ENCODE measurements at regions not wholly inside any gene's neighbourhood (a gene's known extent, or its start where the extent isn't known, plus 50 kb on each side); places are given as distances from the start of the nearest gene placed in this dataset.
"Not testable (repeated sequence)": the region's sequence is repeated elsewhere in the genome, so short reads cannot be mapped to it uniquely, and the experiment has no call there.

DNA sequence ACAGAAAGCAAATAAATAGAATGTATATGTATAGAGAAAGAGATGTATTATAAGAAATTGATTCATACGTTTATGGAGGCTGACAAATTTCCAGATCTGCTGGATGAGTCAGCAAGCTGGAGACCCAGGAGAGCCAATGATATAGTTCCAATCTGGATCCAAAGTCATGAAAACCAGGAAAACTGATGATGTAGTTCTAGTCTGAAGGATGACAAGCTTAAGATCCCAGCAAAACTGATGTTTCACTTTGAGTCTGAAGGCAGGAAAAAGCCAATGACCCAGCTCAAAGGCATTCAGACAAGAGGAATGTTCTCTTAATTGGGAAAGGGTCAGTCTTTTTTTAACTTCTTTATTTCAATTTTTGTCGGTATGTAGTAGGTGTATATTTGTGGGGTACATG is 102.6 kb downstream of the LHFPL1 start:
- DNase-seq, result no peak
- intact Hi-C loops (cut with DNase I), result no loop called here
- ATAC-seq (ENCODE audit: poor library complexity), result no peak

GRCh38 chrX:112571388-112571787 is 108.3 kb downstream of the LHFPL1 start:
- DNase-seq (no peak), ATAC-seq (ENCODE audit: poor library complexity) (no peak)
- intact Hi-C loops (cut with DNase I), result no loop called here

DNA sequence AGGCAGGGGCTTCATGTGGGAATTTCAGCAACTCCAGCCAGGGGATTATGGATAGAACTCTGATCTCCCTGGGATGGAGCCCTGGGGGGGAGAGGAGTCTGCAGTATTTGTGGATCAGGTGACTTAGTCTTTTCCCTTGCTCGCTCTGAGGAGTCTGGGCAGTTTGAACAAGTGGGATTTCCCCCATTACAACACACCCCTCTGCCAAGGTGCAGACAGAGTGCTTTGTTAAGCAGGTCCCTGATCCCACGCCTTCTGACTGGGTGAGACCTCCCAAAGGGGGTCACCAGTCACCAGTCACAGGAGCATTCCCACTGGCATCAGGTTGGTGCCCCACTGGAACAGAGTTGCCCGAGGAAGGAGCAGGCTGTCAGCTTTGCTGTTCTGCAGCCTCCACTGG is 123.9 kb downstream of the LHFPL1 start:
- intact Hi-C loops (cut with DNase I), result no loop called here
- ATAC-seq (ENCODE audit: poor library complexity), result no peak

DNA sequence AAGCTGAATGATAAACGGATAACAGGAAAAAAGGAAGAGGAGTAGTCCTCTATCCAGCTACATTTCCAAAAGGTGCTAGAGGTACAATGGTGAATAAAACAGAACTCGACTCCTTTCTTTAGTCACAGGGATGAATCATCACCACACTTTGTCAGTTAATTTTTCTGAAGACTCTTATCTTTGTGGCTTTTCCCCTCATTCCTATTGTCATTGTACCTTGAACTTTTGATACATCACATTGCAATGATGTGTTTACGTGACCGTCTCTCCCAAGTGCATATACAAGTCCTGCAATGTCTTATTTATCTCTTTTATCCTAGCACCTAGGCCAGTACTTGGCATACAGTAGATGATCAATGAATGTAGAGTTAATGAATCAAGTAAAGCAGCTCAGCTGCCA is 134.7 kb downstream of the LHFPL1 start:
- ATAC-seq (ENCODE audit: poor library complexity) (no peak), DNase-seq (no peak)
- intact Hi-C loops (cut with DNase I), result no loop called here

More for the DNA sequence above, 123.9 kb downstream of the LHFPL1 start:
- no peak for DNase-seq

GRCh38 chrX:112536544-112536943 is 143.2 kb downstream of the LHFPL1 start:
- ATAC-seq (ENCODE audit: poor library complexity) (no peak), DNase-seq (no peak)
- intact Hi-C loops (cut with DNase I), result no loop called here

GRCh38 chrX:112527903-112528302 is 151.8 kb downstream of the LHFPL1 start:
- intact Hi-C loops (cut with DNase I), result no loop called here
- DNase-seq, result no peak
- peak; percentile 45 for ATAC-seq (ENCODE audit: poor library complexity)

GRCh38 chrX:112521676-112522075 is 158.1 kb downstream of the LHFPL1 start:
- DNase-seq (no peak), ATAC-seq (ENCODE audit: poor library complexity) (peak; percentile 31)
- intact Hi-C loops (cut with DNase I), result no loop called here

DNA sequence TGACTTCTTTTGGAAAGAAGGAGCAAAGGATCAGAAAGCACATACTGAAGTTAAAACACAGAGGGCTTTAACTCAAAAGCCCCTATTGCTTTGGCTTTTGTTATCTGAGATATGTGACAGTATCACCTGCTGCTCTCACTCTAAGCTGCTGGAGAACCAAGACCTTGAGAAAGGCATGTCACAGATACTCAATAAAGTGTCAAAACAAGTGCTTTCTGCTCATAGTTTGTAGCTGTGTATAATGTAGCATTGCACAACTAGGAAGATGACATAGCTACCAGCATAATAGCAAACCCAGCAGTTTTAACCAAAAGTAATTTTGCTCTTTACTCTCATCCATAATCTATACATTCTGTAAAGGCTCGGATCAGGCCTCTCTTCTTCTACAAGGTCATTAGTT is 159.6 kb downstream of the LHFPL1 start:
- DNase-seq (no peak), ATAC-seq (ENCODE audit: poor library complexity) (no peak)
- intact Hi-C loops (cut with DNase I), result no loop called here

DNA sequence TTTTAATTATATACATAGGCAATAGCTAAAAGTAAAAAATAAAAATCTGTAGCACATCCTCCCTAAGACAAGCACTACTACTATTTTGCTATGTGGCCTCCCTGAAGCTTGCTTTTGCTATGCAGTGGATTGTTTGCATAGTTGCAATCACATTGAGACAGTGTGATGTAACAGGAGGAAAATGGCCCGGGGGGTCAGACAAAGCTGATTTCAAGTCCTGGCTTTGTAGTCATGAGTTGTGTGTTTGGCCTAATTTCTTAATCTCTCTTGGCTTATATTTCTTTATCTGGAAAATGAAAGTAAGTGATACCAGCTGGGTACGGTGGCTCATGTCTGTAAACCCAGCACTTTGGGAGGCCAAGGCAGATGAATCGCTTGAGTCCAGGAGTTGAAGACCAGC is 166.6 kb downstream of the LHFPL1 start:
- intact Hi-C loops (cut with DNase I), result no loop called here
- no peak for ATAC-seq (ENCODE audit: poor library complexity)

DNA sequence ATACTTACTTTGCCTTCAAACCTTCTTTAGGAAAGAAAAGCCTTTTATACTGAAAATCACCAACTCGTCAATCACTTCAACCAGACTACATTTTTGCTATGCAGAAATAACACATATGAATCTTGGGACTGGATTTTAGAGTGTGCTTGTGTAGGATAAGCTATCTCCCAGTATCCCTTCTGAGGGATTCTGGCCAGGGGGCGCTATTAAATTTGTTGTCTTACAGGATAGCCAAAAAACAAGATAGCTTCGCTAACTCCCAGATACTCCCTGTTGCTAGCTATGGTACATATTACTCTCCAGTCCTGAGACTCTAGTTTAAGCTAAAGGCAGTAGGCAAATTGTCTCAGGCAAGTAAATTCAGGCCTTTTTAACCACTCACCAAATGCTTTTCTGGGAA is 167.2 kb downstream of the LHFPL1 start:
- intact Hi-C loops (cut with DNase I), result no loop called here
- ATAC-seq (ENCODE audit: poor library complexity) (no peak), DNase-seq (no peak)

More for the DNA sequence above, 166.6 kb downstream of the LHFPL1 start:
- no peak for DNase-seq

DNA sequence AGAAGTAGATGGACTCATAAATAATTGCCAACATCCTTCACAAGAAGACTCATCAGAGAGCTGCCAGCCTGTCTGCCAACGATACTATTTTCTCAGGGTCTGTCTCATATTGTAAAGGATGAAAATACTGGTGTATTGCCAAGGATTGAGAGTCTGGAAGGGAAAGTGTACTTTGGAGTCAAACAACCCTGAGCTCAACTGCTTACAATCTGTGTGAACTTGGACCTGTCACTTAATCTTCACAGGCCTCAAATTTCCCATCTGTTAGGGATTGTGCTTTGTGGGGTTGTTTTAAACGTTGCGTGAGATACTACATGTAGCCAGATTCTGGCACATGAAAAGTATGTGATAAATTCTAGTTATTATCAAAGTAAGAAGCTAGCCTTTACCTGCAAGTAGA is 169.1 kb downstream of the LHFPL1 start:
- no peak for ATAC-seq (ENCODE audit: poor library complexity)
- intact Hi-C loops (cut with DNase I), result no loop called here
- no peak for DNase-seq

DNA sequence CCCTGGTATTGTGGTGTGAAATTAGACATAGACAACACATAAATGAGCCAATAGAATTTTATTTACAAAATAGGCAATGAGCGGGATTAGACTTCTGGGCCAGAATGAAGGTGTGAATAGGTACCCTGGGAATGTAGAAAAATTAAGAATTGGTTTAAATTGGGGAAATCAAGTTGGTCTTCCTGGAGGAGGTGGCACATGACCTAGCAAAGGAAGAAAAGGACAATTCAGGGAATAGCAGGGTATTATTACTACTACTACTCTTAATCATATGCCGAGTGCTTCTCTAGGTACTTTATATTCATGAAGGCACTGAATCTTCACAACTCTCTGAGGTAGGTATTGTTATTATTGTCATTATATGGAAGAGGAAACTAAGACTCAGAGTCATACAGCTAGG is 202.1 kb downstream of the LHFPL1 start:
- DNase-seq (no peak), ATAC-seq (ENCODE audit: poor library complexity) (no peak)
- intact Hi-C loops (cut with DNase I), result no loop called here

DNA sequence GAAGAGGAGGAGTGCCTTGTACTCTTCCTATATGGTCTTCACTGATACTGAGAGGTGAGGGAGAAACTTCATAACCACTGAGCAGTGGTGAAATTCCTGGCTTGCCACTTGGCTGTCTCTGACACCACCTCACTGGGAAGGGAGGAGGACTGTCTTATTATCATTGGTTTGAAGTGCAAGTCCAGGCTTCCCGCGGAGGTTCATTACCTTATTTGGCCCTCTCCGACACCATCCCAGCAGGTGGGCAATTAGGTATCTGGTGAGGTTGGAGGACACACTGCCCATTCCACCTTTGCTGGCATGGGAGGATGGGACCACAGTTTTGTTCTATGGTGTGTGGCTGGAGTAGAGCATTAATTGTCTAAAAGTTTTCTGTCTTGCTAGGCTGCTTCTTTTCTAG is 206.1 kb downstream of the LHFPL1 start:
- intact Hi-C loops (cut with DNase I), result no loop called here
- DNase-seq, result no peak
- ATAC-seq (ENCODE audit: poor library complexity), result no peak

DNA sequence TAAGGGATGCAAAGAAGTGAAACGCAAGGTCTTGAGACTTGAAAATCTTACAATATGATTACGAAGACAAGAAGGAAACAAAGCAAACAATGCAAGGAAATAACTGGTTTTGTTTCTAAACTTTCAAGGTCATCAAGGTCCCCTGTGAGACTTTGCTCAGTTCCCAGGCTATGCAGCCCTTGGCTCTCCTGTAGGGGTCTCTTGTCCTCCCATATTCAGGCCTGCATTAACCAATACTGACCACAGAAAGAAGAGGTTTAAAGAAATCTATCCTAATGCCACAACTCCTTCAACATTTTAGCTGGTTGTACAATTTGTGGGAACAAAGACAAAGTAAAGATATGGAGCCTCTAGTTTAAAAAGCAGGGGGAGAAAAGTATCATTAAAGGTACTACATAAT is 209.2 kb downstream of the LHFPL1 start:
- no peak for DNase-seq
- intact Hi-C loops (cut with DNase I), result no loop called here
- no peak for ATAC-seq (ENCODE audit: poor library complexity)

- DNase-seq; ATAC-seq (ENCODE audit: poor library complexity); intact Hi-C loops (cut with DNase I): not testable (repeated sequence)
These were observed 217.7 kb downstream of the LHFPL1 start for GRCh38 chrX:112461949-112462450.

DNA sequence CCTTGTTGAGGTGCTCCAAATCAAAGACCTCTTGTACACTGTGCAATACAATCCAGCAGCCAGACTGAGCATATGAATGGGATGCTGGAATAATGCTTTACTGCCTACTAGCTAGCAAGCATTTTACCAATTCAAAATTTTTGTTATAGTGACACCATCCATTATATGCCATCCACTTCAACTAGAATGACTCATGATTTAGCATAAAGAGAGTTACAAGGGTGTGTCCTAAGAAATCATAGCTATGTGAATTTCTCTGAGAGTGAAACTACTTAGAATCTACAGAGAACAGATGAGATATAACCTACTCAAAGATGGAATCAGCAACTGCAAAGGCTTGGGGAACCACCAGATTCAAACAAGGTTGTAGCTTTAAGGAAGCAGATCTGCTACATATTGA is 221.9 kb downstream of the LHFPL1 start:
- ATAC-seq (ENCODE audit: poor library complexity), result no peak
- DNase-seq, result no peak
- intact Hi-C loops (cut with DNase I), result no loop called here

DNA sequence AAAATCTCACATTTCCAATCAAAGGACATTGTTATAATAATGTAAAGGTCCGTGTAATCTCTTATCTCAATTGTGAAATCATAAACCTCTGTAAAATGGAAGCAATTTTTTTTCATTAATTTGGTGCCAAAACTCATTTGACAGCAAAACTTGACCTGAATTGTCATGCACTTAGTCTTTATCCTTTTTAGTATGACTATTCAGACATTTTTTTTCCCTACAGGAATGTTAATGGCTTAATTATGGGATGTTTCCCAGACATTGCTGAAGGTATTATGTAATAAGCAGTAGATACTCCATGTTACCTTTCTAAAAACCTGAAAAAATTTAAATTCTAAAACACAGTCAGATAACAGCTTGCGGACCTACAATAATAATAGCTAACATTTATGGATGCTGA is 228.9 kb downstream of the LHFPL1 start:
- DNase-seq, result no peak
- no peak for ATAC-seq (ENCODE audit: poor library complexity)
- intact Hi-C loops (cut with DNase I), result no loop called here

GRCh38 chrX:112440277-112440676 is 239.5 kb downstream of the LHFPL1 start:
- intact Hi-C loops (cut with DNase I), result no loop called here
- ATAC-seq (ENCODE audit: poor library complexity) (no peak), DNase-seq (no peak)

DNA sequence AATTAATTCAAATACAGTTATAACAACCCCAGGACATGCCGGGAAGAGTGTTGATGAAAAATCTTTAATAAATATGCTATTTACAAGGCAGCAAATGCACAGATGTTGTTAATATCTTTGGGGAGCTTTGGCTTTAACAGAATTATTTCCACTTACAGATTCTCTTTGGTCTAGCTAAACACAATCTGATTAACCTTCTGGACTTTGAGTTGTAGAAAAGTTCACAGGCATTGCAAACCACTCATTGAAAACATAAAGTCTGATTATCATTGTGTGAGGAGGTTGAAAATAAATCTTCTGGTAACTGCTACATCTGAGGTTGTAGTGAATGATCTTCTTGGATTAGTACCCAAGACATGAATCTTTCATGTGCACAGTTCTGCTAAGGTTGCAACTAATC is 255.6 kb downstream of the LHFPL1 start:
- DNase-seq (no peak), ATAC-seq (ENCODE audit: poor library complexity) (no peak)
- intact Hi-C loops (cut with DNase I), result no loop called here

DNA sequence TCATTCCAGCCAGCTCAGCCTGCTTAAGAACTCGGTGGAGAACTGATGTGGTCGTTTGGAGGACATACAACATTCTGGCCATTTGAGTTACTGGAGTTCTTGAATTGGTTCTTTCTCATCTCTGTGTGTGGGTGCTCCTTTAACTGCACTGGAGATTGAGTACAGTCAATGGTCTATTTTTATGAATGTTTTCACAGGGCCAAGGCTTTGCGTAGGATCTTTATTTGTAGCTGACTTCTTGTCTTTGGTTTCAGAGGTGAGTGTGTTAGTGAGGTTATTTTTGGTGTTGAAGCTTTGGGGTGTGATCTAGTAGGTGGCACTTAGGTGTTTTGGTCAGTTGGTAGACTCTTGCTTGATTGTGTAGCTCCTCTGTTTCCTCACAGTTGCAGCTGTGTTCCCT is 288.4 kb downstream of the LHFPL1 start:
- DNase-seq, result no peak
- intact Hi-C loops (cut with DNase I), result no loop called here
- no peak for ATAC-seq (ENCODE audit: poor library complexity)

DNA sequence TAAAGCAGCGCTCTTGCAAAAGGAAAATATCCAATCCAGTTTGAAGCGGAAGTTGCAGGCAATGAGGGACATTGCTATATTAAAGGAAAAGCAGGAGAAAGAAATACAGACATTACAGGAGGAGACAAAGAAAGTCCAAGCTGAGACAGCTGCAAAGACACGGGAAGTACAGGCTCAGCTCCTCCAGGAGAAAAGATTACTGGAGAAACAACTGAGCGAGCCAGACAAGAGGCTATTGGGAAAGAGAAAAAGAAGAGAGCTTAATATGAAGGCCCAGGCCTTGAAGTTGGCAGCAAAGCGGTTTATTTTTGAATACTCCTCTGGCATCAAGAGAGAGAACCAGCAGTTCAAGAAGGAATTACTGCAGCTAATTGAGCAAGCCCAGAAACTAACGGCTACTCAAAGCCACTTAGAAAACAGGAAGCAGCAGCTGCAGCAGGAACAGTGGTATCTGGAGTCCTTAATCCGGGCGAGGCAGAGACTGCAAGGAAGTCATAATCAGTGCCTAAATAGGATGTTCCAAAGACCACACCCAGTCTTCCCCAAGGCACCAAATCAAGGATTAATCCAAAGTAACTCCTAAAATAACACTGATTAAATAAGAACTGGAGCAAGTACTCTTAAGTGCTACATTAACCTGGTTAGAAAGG is 298.0 kb downstream of the LHFPL1 start:
- intact Hi-C loops (cut with DNase I); DNase-seq: not testable (repeated sequence)
- peak; percentile 57 for ATAC-seq (ENCODE audit: poor library complexity)
